ENCODE measurements at regions not wholly inside any gene's neighbourhood (a gene's known extent, or its start where the extent isn't known, plus 50 kb on each side); places are given as distances from the start of the nearest gene placed in this dataset.

DNA sequence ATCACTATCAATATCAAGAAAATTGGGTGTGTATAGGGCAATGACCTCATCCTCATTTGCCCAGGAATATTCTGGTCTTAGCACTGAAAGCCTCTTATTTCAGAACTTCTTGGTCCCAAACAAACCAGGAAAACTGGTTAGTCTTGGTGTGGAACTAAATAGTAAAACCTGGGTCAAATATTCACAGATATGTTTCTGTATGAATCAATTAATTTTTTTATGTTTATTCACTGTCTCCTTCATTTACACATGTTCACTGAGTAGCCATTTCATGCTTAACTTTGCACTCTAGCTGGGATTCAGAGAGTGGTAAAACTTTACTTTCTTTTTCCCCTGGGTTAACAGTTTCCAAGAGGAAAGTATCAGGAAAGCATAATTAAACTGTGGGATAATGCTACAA lies 113.7 kb upstream of the PAPPA start:
- H3K27ac ChIP-seq (ENCODE audit: low read length) = no peak overlapping the region
- H3K4me3 ChIP-seq (ENCODE audit: low read length) = no peak overlapping the region
- H3K27me3 ChIP-seq (ENCODE audit: control insufficient read depth, insufficient read depth, low read length) = no peaks in the 10 kb centered on the region
- no peaks in the 10 kb centered on the region for H3K36me3 ChIP-seq (ENCODE audit: control insufficient read depth, insufficient read depth, low read length)
- no peaks in the 10 kb centered on the region for H3K9me3 ChIP-seq (replicated peaks; ENCODE audit: control insufficient read depth, low read depth, low read length)
- H3K4me1 ChIP-seq (ENCODE audit: control insufficient read depth, insufficient read depth, low read length) = no peaks in the 10 kb centered on the region
- DNase-seq = no peak

DNA sequence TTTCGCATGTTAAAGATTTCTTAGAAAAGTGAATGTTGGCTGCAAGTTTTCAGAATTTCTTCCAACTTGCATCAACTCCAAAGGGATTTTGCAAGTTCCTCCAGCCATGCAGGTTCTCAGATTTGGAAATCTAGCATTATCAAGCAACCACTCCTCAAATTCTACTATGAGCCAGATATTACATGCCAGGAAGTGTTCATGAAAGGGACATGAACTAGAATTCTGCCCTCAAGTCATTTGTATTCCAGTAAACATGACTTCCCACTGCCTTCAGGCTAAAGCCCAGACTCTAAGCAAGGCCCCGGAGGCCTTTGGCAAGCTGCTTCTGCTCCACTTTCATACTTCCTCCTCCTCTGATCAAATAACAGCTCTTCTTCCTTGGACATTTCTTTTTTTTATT lies 111.3 kb upstream of the PAPPA start:
- no peak overlapping the region for H3K27ac ChIP-seq (ENCODE audit: low read length)
- no peak overlapping the region for H3K4me3 ChIP-seq (ENCODE audit: low read length)
- no CpG with 5 or more reads among the region's 2 CpGs for WGBS (ENCODE audit: insufficient coverage)
- H3K27me3 ChIP-seq (ENCODE audit: control insufficient read depth, insufficient read depth, low read length) = no peaks in the 10 kb centered on the region
- no peaks in the 10 kb centered on the region for H3K9me3 ChIP-seq (replicated peaks; ENCODE audit: control insufficient read depth, low read depth, low read length)
- no peaks in the 10 kb centered on the region for H3K36me3 ChIP-seq (ENCODE audit: control insufficient read depth, insufficient read depth, low read length)
- no peaks in the 10 kb centered on the region for H3K4me1 ChIP-seq (ENCODE audit: control insufficient read depth, insufficient read depth, low read length)
- peak; percentile 5 for DNase-seq

DNA sequence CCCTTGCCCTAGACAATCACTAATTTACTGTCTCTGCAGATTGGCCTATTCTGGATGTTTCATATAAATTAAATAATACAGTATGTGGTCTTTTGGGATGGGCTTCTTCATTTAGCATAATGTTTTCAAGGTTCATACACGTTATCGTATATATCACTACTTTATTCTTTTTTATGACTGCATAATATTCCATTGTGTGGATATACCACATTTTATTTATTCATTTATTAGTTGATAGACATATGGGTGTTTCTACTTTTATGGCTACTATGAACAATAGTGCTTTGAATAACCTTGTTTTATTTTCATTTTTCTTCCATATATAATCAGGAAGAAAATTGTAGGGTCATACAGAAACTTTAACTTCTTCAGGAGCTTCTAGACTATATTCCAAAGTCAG lies 108.5 kb upstream of the PAPPA start:
- no peaks in the 10 kb centered on the region for H3K9me3 ChIP-seq (replicated peaks; ENCODE audit: control insufficient read depth, low read depth, low read length)
- WGBS (ENCODE audit: insufficient coverage) = no CpG with 5 or more reads among the region's 2 CpGs

DNA sequence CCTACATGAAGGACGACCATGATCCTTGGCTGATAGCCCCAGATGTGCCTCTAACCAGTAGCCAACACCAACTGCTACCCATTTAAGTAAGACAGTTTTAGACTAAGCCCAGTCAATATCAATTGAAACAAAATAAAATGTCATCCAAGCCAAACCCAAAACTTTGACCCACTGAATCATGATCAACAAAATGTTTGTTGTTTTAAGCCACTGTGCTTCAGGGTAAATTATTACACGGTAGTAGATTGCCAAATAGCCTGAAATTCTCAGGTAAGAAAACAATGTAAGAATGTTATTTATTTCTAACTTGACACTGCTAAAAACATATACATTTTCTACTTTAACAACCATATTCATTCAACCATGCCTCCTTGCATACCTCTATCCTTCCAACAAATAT lies 105.5 kb upstream of the PAPPA start:
- H3K36me3 ChIP-seq (ENCODE audit: control insufficient read depth, insufficient read depth, low read length) = no peaks in the 10 kb centered on the region
- no peaks in the 10 kb centered on the region for H3K9me3 ChIP-seq (replicated peaks; ENCODE audit: control insufficient read depth, low read depth, low read length)
- no peak for DNase-seq
- H3K27ac ChIP-seq (ENCODE audit: low read length) = no peak overlapping the region
- H3K27me3 ChIP-seq (ENCODE audit: control insufficient read depth, insufficient read depth, low read length) = no peaks in the 10 kb centered on the region
- WGBS (ENCODE audit: insufficient coverage) = 80% methylated on average over 1 of the region's 2 CpGs
- no peaks in the 10 kb centered on the region for H3K4me1 ChIP-seq (ENCODE audit: control insufficient read depth, insufficient read depth, low read length)
- no peak overlapping the region for H3K4me3 ChIP-seq (ENCODE audit: low read length)

More for the DNA sequence above, 108.5 kb upstream of the PAPPA start:
- Histone ChIP-seq H3K4me3 (ENCODE audit: low read length) (no peak overlapping the region), H3K27ac (ENCODE audit: low read length) (no peak overlapping the region), H3K27me3 (ENCODE audit: control insufficient read depth, insufficient read depth, low read length) (no peaks in the 10 kb centered on the region), H3K36me3 (ENCODE audit: control insufficient read depth, insufficient read depth, low read length) (no peaks in the 10 kb centered on the region), H3K4me1 (ENCODE audit: control insufficient read depth, insufficient read depth, low read length) (no peaks in the 10 kb centered on the region)
- no peak for DNase-seq

DNA sequence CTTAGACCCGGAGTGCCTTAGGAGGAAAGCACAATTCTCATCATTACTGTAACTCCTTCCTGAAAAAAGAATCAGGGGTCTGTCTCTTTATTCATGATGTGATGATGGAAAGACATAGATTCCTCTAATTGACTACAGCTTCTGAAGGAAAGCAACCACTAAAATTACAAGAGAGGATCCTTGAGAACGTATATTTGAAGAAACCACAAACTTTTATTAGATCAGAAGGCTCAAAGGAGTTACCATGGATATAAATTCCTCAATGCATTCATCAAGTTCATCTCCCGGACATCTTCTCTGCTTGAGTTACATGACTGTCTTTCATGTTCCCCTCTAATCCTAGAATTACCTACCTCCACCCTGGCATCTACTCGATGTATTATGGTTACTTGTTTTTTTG lies 104.1 kb upstream of the PAPPA start:
- no peaks in the 10 kb centered on the region for H3K9me3 ChIP-seq (replicated peaks; ENCODE audit: control insufficient read depth, low read depth, low read length)
- H3K4me1 ChIP-seq (ENCODE audit: control insufficient read depth, insufficient read depth, low read length) = no peaks in the 10 kb centered on the region
- DNase-seq = no peak
- H3K36me3 ChIP-seq (ENCODE audit: control insufficient read depth, insufficient read depth, low read length) = no peaks in the 10 kb centered on the region
- WGBS (ENCODE audit: insufficient coverage) = no CpG with 5 or more reads among the region's 4 CpGs
- no peak overlapping the region for H3K27ac ChIP-seq (ENCODE audit: low read length)
- no peaks in the 10 kb centered on the region for H3K27me3 ChIP-seq (ENCODE audit: control insufficient read depth, insufficient read depth, low read length)
- no peak overlapping the region for H3K4me3 ChIP-seq (ENCODE audit: low read length)

DNA sequence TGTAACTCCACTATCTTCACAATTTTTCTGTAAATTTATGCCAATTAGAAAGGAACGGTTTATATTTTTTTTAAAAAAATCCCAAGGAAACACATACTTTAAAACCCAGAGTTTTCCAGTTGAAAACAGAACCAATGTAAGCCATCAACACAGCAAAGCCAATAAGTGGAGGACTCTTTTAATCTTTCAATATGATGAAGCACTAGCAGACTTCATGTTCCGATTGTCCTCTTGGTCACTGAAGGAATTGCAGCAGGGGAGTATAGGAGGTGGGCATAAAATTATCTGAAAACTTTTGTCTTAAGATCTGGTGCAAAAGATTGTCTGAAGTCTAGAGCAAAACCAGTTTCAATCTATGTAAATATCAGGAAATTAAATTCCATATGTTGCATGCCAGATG lies 102.1 kb upstream of the PAPPA start:
- Histone ChIP-seq H3K9me3 (replicated peaks; ENCODE audit: control insufficient read depth, low read depth, low read length) (no peaks in the 10 kb centered on the region), H3K27ac (ENCODE audit: low read length) (no peak overlapping the region), H3K36me3 (ENCODE audit: control insufficient read depth, insufficient read depth, low read length) (no peaks in the 10 kb centered on the region), H3K27me3 (ENCODE audit: control insufficient read depth, insufficient read depth, low read length) (no peaks in the 10 kb centered on the region), H3K4me3 (ENCODE audit: low read length) (no peak overlapping the region), H3K4me1 (ENCODE audit: control insufficient read depth, insufficient read depth, low read length) (no peaks in the 10 kb centered on the region)
- WGBS (ENCODE audit: insufficient coverage) = 40% methylated on average over 1 of the region's 2 CpGs
- no peak for DNase-seq

DNA sequence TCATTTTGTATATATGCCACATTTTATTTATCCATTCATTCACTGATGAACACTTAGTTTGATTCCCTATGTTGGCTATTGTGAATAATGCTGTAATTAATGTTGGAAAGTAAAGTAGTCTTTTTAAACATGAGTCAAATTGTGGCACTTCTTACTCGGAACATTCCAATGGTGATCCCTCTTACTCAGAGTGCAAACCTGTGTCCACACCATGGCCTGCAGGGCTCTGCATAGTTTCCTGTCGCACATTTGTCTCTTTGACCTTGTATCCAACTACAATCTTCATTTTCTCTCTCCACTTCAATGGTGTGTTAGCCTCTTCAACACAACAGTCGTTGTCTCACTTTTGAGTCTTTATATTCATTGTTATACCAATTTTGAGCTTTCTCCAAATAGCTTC lies 98.1 kb upstream of the PAPPA start:
- no peak for DNase-seq
- H3K27ac ChIP-seq (ENCODE audit: low read length) = no peak overlapping the region
- WGBS (ENCODE audit: insufficient coverage) = 100% methylated on average over 1 of the region's 3 CpGs

DNA sequence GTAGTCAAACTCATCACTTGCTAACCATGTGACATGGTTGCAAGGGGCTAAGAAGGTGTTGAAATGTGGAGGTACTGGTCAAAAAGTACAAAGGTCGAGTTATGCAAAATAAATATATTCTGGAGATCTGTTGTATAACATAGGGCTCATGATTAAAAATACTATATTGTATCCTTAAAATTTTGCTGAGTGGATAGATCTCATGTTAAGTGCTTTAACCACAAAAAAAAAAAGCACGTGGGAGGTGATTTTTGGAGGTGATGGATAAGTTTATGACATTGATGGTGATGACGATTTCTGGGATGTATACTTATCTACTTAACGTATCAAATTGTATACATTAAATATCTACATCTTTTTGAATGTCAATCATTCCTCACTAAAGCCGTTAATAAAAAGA lies 96.2 kb upstream of the PAPPA start:
- Histone ChIP-seq H3K27ac (ENCODE audit: low read length) (no peak overlapping the region), H3K36me3 (ENCODE audit: control insufficient read depth, insufficient read depth, low read length) (no peaks in the 10 kb centered on the region), H3K4me3 (ENCODE audit: low read length) (no peak overlapping the region), H3K27me3 (ENCODE audit: control insufficient read depth, insufficient read depth, low read length) (no peaks in the 10 kb centered on the region), H3K4me1 (ENCODE audit: control insufficient read depth, insufficient read depth, low read length) (no peaks in the 10 kb centered on the region), H3K9me3 (replicated peaks; ENCODE audit: control insufficient read depth, low read depth, low read length) (no peaks in the 10 kb centered on the region)
- DNase-seq = no peak
- no CpG with 5 or more reads among the region's 5 CpGs for WGBS (ENCODE audit: insufficient coverage)

More for the DNA sequence above, 98.1 kb upstream of the PAPPA start:
- no peak overlapping the region for H3K4me3 ChIP-seq (ENCODE audit: low read length)
- H3K9me3 ChIP-seq (replicated peaks; ENCODE audit: control insufficient read depth, low read depth, low read length) = no peaks in the 10 kb centered on the region
- H3K27me3 ChIP-seq (ENCODE audit: control insufficient read depth, insufficient read depth, low read length) = no peaks in the 10 kb centered on the region
- no peaks in the 10 kb centered on the region for H3K36me3 ChIP-seq (ENCODE audit: control insufficient read depth, insufficient read depth, low read length)
- H3K4me1 ChIP-seq (ENCODE audit: control insufficient read depth, insufficient read depth, low read length) = no peaks in the 10 kb centered on the region

DNA sequence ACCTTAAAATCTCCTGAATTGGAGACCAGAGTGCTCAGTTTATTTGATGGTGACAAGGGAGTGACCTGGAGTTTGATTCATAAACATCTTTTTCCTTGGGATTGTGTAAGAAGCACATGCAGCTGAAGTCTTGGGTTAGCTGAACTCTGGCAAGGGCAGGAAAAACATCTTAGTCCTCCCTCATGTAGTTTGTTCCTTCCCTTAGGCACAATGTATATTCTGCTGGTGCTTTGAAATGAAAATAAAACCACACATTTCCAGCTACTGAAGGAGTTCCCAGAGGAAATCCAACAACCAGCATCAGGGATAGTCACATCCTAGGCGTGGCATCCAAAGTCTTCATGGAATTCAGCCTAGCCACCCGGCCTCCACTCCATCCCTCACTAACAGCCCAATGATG lies 95.2 kb upstream of the PAPPA start:
- Histone ChIP-seq H3K9me3 (replicated peaks; ENCODE audit: control insufficient read depth, low read depth, low read length) (no peaks in the 10 kb centered on the region), H3K36me3 (ENCODE audit: control insufficient read depth, insufficient read depth, low read length) (no peaks in the 10 kb centered on the region), H3K4me1 (ENCODE audit: control insufficient read depth, insufficient read depth, low read length) (no peaks in the 10 kb centered on the region), H3K27ac (ENCODE audit: low read length) (no peak overlapping the region), H3K4me3 (ENCODE audit: low read length) (no peak overlapping the region), H3K27me3 (ENCODE audit: control insufficient read depth, insufficient read depth, low read length) (no peaks in the 10 kb centered on the region)
- WGBS (ENCODE audit: insufficient coverage) = 81% methylated on average over 2 of the region's 2 CpGs
- no peak for DNase-seq

DNA sequence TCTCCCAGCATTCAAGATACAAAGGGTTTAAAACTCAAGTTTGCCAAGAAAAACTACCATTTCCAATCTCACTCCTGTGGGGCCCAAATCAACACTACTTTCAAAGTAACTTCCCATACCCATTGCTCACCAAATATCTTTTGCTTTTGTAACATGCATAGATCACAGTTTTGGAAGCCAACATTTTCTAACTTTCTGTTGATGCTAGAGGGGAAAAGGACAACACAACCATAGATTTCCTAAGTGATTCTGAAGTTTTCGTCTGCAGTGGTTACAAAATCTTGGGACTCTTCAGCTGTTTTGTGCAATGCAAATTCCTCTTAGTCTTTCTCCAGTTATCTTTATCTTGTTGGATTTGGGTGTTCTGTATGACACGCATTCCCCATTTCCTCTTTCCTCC lies 94.1 kb upstream of the PAPPA start:
- H3K27ac ChIP-seq (ENCODE audit: low read length) = no peak overlapping the region
- no peaks in the 10 kb centered on the region for H3K36me3 ChIP-seq (ENCODE audit: control insufficient read depth, insufficient read depth, low read length)
- WGBS (ENCODE audit: insufficient coverage) = no CpG with 5 or more reads among the region's 2 CpGs
- no peak for DNase-seq
- H3K27me3 ChIP-seq (ENCODE audit: control insufficient read depth, insufficient read depth, low read length) = no peaks in the 10 kb centered on the region
- no peaks in the 10 kb centered on the region for H3K9me3 ChIP-seq (replicated peaks; ENCODE audit: control insufficient read depth, low read depth, low read length)
- no peak overlapping the region for H3K4me3 ChIP-seq (ENCODE audit: low read length)
- no peaks in the 10 kb centered on the region for H3K4me1 ChIP-seq (ENCODE audit: control insufficient read depth, insufficient read depth, low read length)

DNA sequence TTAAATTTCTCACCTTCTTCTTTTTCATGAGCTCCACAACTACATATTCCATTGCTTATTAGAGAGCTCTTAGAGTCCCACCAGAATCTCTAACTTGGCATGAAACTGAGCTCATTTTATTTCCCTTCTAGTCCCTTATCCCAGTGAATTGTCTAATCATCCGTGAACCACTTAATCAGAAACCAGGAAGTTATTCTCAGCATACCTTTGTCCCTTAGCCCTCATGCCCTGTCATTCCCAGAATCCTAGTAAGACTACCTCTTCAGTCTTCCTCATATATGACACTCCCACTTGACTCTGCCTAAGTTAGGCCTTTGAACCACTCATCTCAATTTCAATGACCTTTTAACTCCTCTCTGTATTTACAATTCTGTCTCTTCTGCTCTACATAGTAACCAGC lies 93.0 kb upstream of the PAPPA start:
- Histone ChIP-seq H3K4me3 (ENCODE audit: low read length) (no peak overlapping the region), H3K27me3 (ENCODE audit: control insufficient read depth, insufficient read depth, low read length) (no peaks in the 10 kb centered on the region), H3K27ac (ENCODE audit: low read length) (no peak overlapping the region), H3K4me1 (ENCODE audit: control insufficient read depth, insufficient read depth, low read length) (no peaks in the 10 kb centered on the region), H3K36me3 (ENCODE audit: control insufficient read depth, insufficient read depth, low read length) (no peaks in the 10 kb centered on the region), H3K9me3 (replicated peaks; ENCODE audit: control insufficient read depth, low read depth, low read length) (no peaks in the 10 kb centered on the region)
- no peak for DNase-seq
- 76% methylated on average over 1 of the region's 1 CpG for WGBS (ENCODE audit: insufficient coverage)

All from muscle of leg (tissue), 3 donors.